GM19397 (cell line): ENCODE measurements at regions not wholly inside any gene's neighbourhood (a gene's known extent, or its start where the extent isn't known, plus 50 kb on each side); places are given as distances from the start of the nearest gene placed in this dataset.

Experiments used
- ATAC-seq: cut with Tn5 transposase; IDR thresholded peaks from one replicate; pipeline ENCODE4 v1.9.1; 2021; ENCODE audit warnings: mild to moderate bottlenecking, moderate library complexity; ENCODE audit not compliant: unreplicated experiment

DNA sequence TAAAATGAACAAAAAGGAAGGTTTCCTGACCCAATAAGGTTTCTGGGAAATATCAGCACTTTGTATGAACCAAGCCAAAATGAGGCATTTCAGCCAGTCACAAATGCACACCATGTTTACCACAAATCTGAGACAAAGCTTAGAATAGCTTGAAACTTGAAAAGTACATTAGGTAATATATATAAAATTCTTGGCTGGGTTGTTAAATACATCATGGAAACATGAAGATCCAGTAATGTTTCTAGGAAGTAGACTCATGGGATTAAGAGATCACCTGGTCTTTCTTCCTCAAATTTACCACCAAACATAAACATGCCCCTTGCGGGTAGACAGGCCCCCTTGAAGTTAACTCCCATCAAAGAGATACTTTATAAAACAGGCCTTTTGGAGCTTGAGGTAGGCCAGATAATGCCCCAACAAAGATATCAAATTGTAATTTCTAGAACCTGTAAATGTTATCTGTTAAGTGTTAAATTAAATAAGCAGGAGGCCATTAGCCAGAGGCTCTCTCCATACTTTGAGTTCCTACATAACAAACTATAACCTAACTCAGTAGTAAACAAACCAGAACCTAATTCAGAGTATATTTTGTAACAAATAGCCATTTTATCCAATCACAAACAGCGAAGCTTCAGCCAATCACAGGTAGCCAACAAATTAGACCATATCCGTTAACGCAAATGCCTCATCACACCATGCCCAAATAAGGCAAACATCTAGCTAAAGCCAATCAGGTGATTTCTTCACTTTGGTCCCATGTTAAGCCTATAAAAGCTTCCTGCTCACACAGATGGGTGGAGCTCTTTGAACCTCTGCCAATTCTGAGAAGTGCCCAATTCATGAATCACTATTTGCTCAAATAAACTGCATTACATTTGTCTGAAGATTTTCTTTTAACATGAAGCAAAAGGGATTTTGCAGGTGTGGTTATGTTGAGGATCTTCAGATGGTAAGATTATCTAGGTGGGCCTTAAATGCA is 127.9 kb upstream of the TARS1 start:
- ATAC-seq = no peak

DNA sequence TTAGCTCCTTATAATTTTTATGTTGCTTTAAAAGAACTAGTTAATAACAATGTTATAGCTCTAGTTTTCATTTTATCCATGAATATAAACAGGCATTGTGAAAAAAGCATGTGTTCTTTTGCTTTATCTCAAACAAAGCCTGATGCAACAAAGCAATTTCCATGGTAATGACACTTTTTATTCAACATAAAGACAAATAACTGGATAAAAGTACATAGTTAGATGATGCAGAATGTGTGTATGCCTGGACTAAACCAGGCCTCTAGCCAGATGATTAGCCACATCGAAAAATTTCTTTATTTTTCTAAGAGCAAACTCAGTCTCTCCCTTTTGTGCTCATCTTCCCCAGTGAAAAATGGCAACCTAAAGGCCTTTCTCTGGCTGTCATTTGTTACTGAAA is 125.6 kb upstream of the TARS1 start:
- ATAC-seq = no peak

DNA sequence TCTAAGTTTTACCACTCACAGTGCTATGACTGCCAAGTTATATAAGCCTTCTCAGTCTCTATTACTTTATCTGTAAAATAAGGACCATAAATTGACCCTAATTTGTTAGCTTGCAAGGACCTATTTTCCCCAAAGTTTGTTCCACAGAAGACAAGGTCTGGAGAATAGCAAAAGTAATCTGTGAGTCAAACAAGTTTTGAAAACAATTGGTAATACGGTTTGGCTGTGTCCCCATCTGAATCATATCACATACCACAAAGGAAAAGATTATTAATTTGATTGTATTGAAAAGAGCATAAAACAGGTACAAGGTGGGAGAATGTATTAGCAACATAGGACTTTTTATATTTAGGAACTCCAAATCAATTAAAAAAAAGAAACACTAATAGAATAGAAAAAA is 124.0 kb upstream of the TARS1 start:
- no peak for ATAC-seq

DNA sequence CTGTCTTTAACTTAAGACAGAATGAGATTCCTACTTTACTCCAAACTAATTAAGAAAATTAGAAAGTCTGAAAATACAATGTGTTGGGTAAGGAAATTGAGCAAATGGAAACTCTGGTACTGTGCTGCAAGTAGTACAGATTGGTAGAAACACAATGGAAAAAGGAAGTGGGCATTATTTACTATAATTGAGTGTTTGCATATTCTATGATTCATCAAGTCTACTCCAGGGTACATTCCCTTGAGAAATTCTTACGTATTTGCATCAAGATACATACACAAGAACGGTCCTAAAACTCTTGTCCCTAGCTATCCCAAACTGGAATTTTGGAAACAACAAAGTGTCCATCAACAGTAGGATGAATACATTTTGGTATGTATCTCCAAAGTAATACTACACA is 123.5 kb upstream of the TARS1 start:
- no peak for ATAC-seq

DNA sequence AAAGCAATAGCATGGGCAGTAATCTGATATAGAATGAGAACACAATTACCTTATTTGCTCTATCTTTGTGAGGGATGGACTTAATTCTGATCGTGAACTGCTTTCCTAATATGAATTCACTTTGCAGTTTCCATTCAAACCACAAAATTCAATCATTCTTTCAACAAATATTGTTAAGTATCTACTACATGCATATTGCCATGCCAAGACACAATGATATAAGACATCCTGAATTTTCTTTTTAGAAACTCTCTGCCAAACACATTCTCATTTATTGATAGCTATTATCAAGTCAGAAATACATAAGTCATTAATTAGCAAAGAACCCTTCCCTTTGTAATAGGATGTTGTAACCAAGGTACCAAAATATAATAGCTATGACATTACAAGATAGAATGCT is 121.6 kb upstream of the TARS1 start:
- ATAC-seq = no peak

DNA sequence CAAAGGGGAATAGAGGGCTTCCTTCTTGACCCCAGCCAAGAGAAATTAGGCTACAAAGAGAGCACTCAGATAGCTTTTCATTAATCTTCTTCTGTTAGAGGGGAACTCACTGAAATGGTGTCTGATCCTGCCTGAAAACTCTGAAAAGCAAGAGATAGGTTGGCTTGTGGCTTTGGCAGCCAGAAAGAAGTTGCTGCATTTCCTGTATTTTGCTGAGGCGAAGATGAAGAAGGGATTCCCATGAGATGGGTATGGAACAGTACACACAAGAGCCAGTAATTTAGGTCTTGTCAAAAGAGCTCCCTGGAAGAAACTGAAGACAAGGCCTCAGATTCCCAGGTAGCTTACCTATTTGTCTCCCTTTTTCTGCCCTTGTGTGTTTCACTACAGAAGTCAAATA is 120.9 kb upstream of the TARS1 start:
- no peak for ATAC-seq

DNA sequence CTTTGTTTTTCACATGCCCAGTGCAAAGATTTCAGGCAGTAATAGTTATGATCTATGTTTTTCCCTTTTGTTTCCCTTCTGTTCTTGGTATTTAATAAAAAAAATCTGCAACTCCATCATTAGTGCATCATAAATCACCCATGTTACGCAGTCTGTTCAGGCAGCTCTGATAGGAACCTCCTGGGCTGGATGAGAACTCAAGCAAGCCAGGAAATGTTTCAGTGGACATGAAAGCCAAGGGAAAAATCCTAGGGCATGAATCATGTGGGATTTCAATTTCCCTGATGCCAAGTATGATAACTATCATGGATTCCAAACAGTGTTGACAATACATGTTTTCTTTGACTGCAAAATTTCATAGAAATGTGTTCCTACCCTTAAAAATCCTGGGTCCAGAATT is 119.7 kb upstream of the TARS1 start:
- no peak for ATAC-seq

DNA sequence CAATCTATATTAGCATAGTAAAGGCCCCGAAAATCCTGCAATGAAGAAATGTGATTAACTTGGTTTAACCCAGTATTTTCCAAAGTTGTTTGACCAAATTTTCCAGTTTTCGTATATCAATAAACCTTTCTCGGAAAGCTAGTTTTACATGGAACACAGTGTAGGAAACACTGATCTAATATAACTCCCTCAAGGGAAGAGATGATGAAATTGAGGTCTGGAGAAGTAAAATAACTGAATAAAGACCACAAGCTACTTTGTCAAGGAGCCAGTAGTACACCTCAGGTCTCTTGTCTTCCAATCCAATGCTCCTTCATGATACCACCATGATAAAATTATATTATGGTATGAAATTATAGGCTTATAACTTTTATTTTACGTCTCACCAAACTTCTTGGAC is 118.1 kb upstream of the TARS1 start:
- no peak for ATAC-seq

DNA sequence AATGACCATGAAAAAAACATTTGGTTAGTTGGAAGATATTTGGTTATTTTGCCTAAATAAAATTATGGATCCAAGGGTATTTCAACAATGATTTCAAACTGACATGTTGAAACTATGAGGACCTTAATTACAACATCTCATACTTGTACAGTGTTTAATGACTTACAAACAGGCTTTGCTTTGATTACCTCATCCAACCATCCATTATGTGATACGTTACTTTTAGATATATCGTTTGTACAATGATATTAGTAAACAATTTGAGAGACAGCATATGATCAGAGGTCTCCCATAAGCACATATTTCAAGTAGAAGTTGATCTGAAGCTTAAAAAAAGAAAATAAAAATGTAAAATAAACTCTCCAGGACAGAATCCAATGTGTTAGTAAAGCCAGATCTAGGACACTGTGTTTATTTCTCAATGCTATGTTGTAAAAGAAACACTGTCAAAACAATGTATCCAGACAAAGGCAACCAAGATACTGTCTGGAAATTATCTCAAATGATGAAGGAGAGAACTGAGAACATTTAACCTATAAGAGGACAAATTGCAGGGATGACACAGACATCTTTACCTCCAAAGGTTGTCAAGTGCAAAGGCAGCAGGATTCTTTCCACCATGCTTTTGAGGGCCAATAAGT is 116.0 kb upstream of the TARS1 start:
- no peak for ATAC-seq

DNA sequence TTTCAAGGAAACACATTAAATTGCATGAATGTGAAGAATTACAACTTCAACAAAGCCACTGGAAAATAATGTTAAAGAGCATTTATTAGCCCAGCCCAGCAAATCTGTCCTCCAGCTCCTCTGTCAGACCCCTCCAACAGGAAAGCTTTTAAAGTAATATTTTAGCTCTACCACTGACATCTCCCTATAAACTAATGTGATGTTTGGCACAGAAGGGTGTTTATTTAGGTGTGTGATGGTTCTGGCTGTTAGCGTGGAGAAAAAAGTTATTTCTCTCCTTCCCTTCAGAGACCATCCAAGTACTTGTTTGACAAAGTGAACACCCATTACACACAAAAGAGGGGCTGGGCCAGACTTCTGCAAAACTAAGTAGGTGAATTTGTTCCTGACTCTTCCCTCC is 111.9 kb upstream of the TARS1 start:
- ATAC-seq = no peak

DNA sequence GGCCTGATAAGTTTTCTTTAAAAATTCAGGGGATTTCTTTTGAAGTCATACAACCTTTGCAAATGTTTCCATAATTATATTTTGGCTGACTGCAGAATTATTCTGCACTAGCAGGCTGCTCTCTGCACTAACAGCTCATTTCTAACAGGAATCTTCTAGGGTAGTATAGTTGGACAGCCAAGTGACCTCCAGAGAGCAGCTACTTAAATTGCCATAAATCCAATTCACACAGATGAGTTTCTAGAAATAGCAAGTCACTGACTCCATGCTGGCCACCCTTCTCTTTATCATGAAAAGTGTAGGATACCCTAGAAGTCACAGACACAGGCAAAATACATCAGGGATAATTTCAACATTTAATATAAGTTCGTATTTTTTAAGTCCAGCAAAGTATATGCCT is 110.9 kb upstream of the TARS1 start:
- ATAC-seq = no peak

DNA sequence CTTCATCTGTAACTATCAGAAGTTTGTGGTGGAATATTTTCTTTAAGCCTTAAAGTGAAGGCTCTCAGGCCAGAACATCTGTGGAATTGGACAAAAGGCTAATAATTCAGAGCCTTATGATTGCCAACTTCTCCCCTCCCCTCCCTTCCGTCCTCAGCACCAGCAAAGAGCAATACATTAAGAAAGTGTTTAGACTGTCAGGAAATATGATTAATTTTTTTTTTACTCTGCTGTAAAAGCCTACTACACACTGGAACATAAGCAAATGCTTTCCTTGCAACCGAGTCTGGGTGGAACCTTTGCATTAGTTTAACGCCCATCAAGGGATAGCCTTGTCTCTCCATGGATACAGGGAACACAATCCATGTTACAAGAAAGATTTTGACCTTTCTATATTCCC is 110.3 kb upstream of the TARS1 start:
- ATAC-seq = no peak

DNA sequence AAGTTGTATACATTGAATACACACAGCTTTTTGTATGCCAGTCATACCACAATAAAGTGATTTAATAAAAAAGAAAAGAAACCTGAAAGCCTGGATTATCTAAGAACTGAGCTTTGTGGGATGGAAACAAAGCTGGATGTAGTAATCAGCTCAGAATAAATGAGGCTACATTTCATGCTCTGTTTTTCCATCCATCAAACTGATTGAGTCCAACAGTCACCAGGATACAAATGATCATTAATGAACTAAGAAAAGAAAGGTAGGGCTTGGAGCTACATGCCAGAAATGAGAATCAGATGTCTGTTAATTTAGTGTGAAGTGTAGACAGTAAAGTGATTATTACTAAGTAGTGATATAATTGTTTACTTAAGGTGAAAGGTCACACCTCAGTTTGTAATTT is 109.8 kb upstream of the TARS1 start:
- ATAC-seq = no peak

DNA sequence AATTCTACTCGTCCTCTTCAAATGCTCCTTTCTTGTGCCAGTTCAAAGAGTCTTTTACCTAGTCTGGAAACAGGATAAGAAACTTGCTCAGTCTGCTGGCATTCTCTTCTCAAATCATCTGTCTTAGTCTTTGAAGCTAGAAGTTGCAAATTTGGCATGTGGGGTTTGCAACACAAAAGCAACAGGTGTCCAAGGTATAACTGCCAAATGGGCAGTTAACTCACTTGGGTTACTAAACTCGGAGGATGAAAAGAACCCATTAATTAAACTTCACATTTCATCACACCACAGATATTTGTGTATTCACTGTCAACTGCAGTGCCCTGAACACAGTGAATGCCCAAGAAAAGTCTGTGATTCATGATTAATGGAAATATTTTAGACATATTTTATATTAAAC is 108.0 kb upstream of the TARS1 start:
- no peak for ATAC-seq

DNA sequence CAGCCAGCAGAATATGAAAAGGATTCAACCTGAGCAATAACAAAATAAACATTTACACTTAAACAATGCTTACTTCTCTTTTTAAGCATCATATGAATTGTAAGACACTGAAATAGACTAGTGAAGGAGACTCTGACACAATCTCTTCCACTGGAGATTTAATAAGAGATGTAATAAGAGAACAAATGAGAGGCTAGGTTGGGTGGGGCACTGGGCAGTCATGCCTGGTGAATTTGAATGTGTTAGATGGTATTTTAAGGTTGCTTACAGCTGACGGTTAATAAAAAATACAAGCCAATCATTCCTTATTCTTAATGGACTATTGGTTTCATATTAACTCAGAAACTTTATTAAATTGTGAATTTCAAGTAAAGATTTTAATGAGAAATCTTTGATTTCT is 105.9 kb upstream of the TARS1 start:
- ATAC-seq = no peak

DNA sequence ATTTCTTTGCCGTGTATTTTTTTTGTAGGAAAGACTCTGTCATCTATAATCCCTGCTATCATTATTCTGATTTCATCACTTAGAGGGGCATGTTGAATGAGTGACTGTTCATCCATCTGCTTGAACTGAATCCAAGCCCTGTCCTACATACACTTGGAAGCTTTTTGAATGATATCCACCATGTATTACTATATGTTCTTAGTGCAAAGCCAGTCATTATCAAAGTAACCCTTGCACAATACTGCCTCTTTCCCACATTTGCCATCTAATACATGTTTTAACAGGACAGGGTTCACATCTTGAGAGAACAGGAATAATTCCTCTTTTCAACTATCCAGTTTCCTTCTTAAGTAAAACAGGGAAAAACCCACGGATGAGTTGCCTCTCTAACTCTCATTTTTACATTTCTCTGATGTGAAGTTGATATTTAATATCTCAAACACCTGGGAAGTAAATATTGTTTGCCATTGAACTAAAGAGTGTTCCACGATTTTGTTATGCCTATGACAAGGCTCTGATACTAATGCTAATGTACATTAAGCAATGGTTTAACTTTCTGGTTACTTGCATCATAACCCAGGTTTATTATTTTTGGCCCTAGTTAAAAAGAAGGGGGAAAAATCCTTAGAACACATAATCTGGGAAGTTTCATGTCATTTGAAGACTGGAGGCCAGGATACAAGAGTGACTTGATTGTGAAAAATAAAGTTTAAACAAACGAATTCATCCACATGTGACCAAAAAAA is 103.7 kb upstream of the TARS1 start:
- ATAC-seq = no peak

DNA sequence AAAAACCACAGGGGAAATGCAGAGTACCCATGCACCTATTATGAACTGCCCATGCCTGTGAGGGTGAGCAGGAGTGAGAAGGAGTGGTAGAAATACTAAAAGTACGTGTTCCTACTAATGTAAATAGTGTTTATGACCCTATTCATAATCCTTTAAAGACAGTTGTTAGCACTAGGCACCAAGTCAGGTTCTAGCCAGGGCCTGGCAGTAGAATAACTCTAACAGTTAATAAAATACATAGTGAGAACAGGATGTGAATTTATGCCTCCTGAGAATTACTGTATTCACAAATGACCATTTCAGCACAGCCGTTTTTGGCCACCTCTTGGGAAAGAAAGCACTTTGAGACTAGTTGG is 103.2 kb upstream of the TARS1 start:
- ATAC-seq = no peak

DNA sequence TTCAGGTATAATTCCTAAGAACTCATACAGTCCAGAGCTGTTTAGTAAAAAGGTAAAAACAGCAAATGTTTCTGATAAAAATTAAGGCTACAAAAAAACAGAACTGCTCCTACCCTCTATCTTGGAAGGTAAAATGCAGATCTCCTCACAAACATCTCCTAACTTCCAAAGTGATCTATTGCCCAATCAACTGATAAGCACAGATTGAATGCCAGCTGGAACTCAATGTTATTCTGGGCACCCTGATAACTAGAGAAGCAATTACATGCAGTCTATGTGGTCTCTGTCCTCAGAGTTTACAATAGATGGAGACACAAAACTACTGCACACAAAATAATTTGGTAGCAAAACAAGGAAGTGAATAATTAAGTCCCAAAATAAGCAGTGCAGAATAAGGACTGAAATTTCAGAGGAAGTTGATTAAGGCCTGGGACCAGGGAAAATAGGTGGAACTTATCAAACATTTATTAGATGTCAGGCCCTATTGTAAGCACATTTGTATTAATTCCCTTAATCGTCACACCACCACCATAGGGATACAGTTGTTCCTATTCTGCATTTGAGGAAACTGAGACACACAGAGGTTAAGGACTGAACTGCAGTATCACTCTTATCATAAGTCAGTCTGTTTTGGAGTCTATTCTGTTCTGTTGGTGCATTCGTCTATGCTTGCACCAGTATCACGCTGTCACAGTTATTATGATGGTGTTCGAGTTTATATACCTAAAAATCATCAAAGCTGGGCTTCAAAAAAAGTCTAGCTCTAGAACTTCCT is 102.2 kb upstream of the TARS1 start:
- no peak for ATAC-seq

DNA sequence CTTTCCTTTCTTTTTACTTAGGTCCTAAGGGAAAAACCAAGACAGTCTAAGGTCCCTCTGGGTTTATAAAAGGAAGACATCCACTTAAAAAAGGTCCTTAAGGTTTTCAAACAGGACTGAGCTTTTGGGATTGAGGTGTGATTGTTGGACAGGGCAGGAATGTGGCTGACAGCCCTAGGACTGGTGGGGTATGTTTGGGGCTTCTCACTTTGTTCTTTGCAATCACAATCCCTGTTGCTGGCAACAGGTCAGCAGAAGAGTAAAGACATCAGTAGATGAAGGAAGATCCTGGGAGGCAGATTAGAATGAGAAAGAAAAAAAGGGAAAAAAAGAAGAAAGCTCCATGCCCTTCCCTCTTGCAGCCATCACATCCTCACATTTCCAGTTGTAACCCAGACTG is 101.4 kb upstream of the TARS1 start:
- no peak for ATAC-seq

DNA sequence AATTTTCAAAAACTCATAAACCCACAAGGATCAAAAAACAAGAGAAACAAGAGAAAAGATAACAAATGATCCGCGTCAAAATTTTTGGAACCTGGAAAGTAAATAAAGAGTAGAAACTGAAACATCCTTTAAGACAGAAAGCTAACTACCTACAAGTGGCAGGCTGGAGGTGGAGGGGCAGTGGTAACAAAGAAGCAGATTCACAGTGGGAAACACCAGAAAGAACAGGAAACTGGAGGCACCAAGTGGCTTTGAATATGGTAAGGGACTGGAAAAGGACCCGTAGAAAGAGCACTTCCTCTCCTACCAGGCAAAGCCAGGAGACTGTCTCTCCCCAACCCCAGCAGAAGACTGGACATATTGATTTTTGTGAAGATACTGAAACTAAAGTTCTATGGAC is 100.6 kb upstream of the TARS1 start:
- ATAC-seq = no peak

DNA sequence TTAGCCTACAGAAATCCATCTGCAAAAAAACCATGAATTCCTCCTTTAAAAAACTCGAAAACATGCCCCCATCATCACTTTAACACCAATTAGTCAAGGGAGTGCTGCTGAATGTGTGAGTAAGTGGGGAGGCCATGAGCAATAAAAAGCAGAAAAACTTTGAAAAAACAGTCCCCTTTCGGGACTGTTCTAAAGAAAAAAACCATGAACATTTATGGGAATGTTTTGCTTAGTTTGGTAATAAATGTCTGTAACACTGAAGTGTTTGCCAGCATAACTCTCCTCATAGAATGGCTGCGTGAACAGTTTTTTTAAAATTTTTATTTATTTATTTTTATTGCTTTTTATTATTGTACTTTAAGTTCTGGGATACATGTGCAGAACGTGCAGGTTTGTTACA is 99.4 kb upstream of the TARS1 start:
- no peak for ATAC-seq
